WTC11 (cell line): ENCODE measurements at regions not wholly inside any gene's neighbourhood (a gene's known extent, or its start where the extent isn't known, plus 50 kb on each side); places are given as distances from the start of the nearest gene placed in this dataset.

Experiments used
- CREB1 ChIP-seq: sonication (generic); formaldehyde crosslinking; IDR thresholded peaks from 2 replicates; pipeline ENCODE4 v1.8.0; 2023; ENCODE audit warnings: mild to moderate bottlenecking, missing genetic modification reagents
- CTCF ChIP-seq: fragments of 200-600 bp; IDR thresholded peaks from 2 replicates; pipeline ENCODE4 v1.8.0; 2022; ENCODE audit warnings: antibody characterized with exemption
- IRF2 ChIP-seq: sonication (generic); formaldehyde crosslinking; IDR thresholded peaks from 2 replicates; pipeline ENCODE4 v1.8.0; 2022; ENCODE audit warnings: low read depth, missing genetic modification reagents, borderline replicate concordance
- MAX ChIP-seq: sonication (generic); formaldehyde crosslinking; IDR thresholded peaks from 2 replicates; pipeline ENCODE4 v1.8.0; 2022; ENCODE audit warnings: mild to moderate bottlenecking, missing genetic modification reagents
- RORB ChIP-seq: fragments of 250-450 bp; sonication (Bioruptor Pico); IDR thresholded peaks from 2 replicates; pipeline ENCODE4 v1.9.0; 2021; ENCODE audit warnings: mild to moderate bottlenecking
- SP1 ChIP-seq: sonication (generic); formaldehyde crosslinking; conservative IDR thresholded peaks from 2 replicates; pipeline ENCODE4 v1.8.1; 2022; ENCODE audit warnings: missing genetic modification reagents
- TCF7 ChIP-seq: sonication (generic); formaldehyde crosslinking; IDR thresholded peaks from 2 replicates; pipeline ENCODE4 v1.8.0; 2022; ENCODE audit warnings: mild to moderate bottlenecking, low read depth, missing genetic modification reagents, moderate library complexity
- USF2 ChIP-seq: sonication (generic); formaldehyde crosslinking; IDR thresholded peaks from 2 replicates; pipeline ENCODE4 v1.8.1; 2023; ENCODE audit warnings: mild to moderate bottlenecking, missing genetic modification reagents, moderate library complexity
- ZNF121 ChIP-seq: sonication (generic); formaldehyde crosslinking; IDR thresholded peaks from 2 replicates; pipeline ENCODE4 v1.8.0; 2023; ENCODE audit warnings: missing genetic modification reagents
- ZNF219 ChIP-seq: sonication (generic); formaldehyde crosslinking; IDR thresholded peaks from 2 replicates; pipeline ENCODE4 v1.8.0; 2023; ENCODE audit warnings: missing genetic modification reagents, mild to moderate bottlenecking, borderline replicate concordance

- no peak for TF ChIP-seq CTCF
- TF ChIP-seq ZNF121 (CRISPR knock-in tag), result no peak
- TF ChIP-seq MAX (CRISPR knock-in tag), result no peak
- no peak for TF ChIP-seq RORB (CRISPR knock-in tag)
- TF ChIP-seq SP1, result no peak
- TF ChIP-seq CREB1 (CRISPR knock-in tag), result no peak
- no peak for TF ChIP-seq TCF7
- TF ChIP-seq IRF2 (CRISPR knock-in tag), result no peak
- TF ChIP-seq ZNF219 (CRISPR knock-in tag), result no peak
- no peak for TF ChIP-seq USF2 (CRISPR knock-in tag)
Measured at GRCh38 chr21:24840287-24840686, 767.0 kb downstream of the MRPL39 start.
